HG03066 (cell line): ENCODE measurements at regions not wholly inside any gene's neighbourhood (a gene's known extent, or its start where the extent isn't known, plus 50 kb on each side); places are given as distances from the start of the nearest gene placed in this dataset.
"Not testable (repeated sequence)": the region's sequence is repeated elsewhere in the genome, so short reads cannot be mapped to it uniquely, and the experiment has no call there.

ENCODE experiments used
- ATAC-seq: cut with Tn5 transposase; IDR thresholded peaks from one replicate; pipeline ENCODE4 v1.9.1; 2021; ENCODE audit warnings: low read depth; ENCODE audit not compliant: unreplicated experiment

GRCh38 chr18:70732188-70732587 lies 443.3 kb downstream of the SOCS6 start:
- no peak for ATAC-seq

- no peak for ATAC-seq
These were observed 431.8 kb downstream of the SOCS6 start for GRCh38 chr18:70720607-70721006.

- ATAC-seq, result no peak
These were observed 420.9 kb downstream of the SOCS6 start for GRCh38 chr18:70709720-70710119.

GRCh38 chr18:70709144-70709543 lies 420.3 kb downstream of the SOCS6 start:
- ATAC-seq, result no peak

- ATAC-seq, result no peak
These were observed 417.1 kb downstream of the SOCS6 start for GRCh38 chr18:70705831-70706416.

GRCh38 chr18:70700496-70700895 lies 411.7 kb downstream of the SOCS6 start:
- ATAC-seq, result no peak

GRCh38 chr18:70698574-70698973 lies 409.7 kb downstream of the SOCS6 start:
- no peak for ATAC-seq

GRCh38 chr18:70693246-70693645 lies 404.4 kb downstream of the SOCS6 start:
- ATAC-seq, result no peak

- ATAC-seq, result not testable (repeated sequence)
These were observed 400.9 kb downstream of the SOCS6 start for GRCh38 chr18:70689765-70690164.

- ATAC-seq, result no peak
These were observed 399.4 kb downstream of the SOCS6 start for GRCh38 chr18:70688286-70688685.

- no peak for ATAC-seq
These were observed 396.0 kb downstream of the SOCS6 start for GRCh38 chr18:70684821-70685220.

GRCh38 chr18:70683263-70683662 lies 394.4 kb downstream of the SOCS6 start:
- no peak for ATAC-seq

- ATAC-seq, result no peak
These were observed 386.1 kb downstream of the SOCS6 start for GRCh38 chr18:70674896-70675295.

GRCh38 chr18:70673831-70674230 lies 385.0 kb downstream of the SOCS6 start:
- no peak for ATAC-seq

GRCh38 chr18:70672581-70672980 lies 383.7 kb downstream of the SOCS6 start:
- ATAC-seq, result no peak

GRCh38 chr18:70671889-70672565 lies 383.2 kb downstream of the SOCS6 start:
- ATAC-seq, result no peak

GRCh38 chr18:70666936-70667335 lies 378.1 kb downstream of the SOCS6 start:
- no peak for ATAC-seq

- ATAC-seq, result no peak
These were observed 374.3 kb downstream of the SOCS6 start for GRCh38 chr18:70663141-70663540.

- no peak for ATAC-seq
These were observed 373.7 kb downstream of the SOCS6 start for GRCh38 chr18:70662588-70662987.

GRCh38 chr18:70659036-70659925 lies 370.4 kb downstream of the SOCS6 start:
- ATAC-seq, result no peak

GRCh38 chr18:70653671-70654070 lies 364.8 kb downstream of the SOCS6 start:
- ATAC-seq, result no peak
